ENCODE measurements at regions not wholly inside any gene's neighbourhood (a gene's known extent, or its start where the extent isn't known, plus 50 kb on each side); places are given as distances from the start of the nearest gene placed in this dataset.

GRCh38 chr4:140316799-140317198 lies 56.6 kb upstream of the SCOC start:
- FAIRE-seq: no peak

- FAIRE-seq: no peak
These were observed 57.5 kb upstream of the SCOC start for GRCh38 chr4:140315970-140316369.

GRCh38 chr4:140315438-140315837 lies 58.0 kb upstream of the SCOC start:
- no peak for FAIRE-seq

GRCh38 chr4:140315019-140315418 lies 58.4 kb upstream of the SCOC start:
- FAIRE-seq: no peak

- no peak for FAIRE-seq
These were observed 61.3 kb upstream of the SCOC start for GRCh38 chr4:140312100-140312499.

GRCh38 chr4:140311257-140311835 lies 62.1 kb upstream of the SCOC start:
- no peak for FAIRE-seq

- FAIRE-seq: no peak
These were observed 64.1 kb upstream of the SCOC start for GRCh38 chr4:140309124-140309870.

- no peak for FAIRE-seq
These were observed 64.9 kb upstream of the SCOC start for GRCh38 chr4:140308366-140309123.

- FAIRE-seq: no peak
These were observed 68.4 kb upstream of the SCOC start for GRCh38 chr4:140305053-140305452.

GRCh38 chr4:140304346-140304745 lies 69.1 kb upstream of the SCOC start:
- FAIRE-seq: no peak

- FAIRE-seq: no peak
These were observed 71.1 kb upstream of the SCOC start for GRCh38 chr4:140302151-140302859.

- FAIRE-seq: no peak
These were observed 73.0 kb upstream of the SCOC start for GRCh38 chr4:140300271-140300970.

GRCh38 chr4:140298001-140298400 lies 75.4 kb upstream of the SCOC start:
- no peak for FAIRE-seq

- no peak for FAIRE-seq
These were observed 76.2 kb upstream of the SCOC start for GRCh38 chr4:140297221-140297570.

GRCh38 chr4:140296335-140297220 lies 76.9 kb upstream of the SCOC start:
- FAIRE-seq: peak; percentile 97

- no peak for FAIRE-seq
These were observed 79.5 kb upstream of the SCOC start for GRCh38 chr4:140293979-140294378.

GRCh38 chr4:140291259-140291658 lies 82.2 kb upstream of the SCOC start:
- FAIRE-seq: no peak

- no peak for FAIRE-seq
These were observed 84.0 kb upstream of the SCOC start for GRCh38 chr4:140289486-140289885.

- no peak for FAIRE-seq
These were observed 87.0 kb upstream of the SCOC start for GRCh38 chr4:140286456-140286855.

- FAIRE-seq: no peak
These were observed 89.0 kb upstream of the SCOC start for GRCh38 chr4:140284456-140284855.

GRCh38 chr4:140281828-140282552 lies 91.5 kb upstream of the SCOC start:
- FAIRE-seq: no peak

All from islet of Langerhans (tissue), 1 donor.